ENCODE measurements at regions not wholly inside any gene's neighbourhood (a gene's known extent, or its start where the extent isn't known, plus 50 kb on each side); places are given as distances from the start of the nearest gene placed in this dataset.

DNA sequence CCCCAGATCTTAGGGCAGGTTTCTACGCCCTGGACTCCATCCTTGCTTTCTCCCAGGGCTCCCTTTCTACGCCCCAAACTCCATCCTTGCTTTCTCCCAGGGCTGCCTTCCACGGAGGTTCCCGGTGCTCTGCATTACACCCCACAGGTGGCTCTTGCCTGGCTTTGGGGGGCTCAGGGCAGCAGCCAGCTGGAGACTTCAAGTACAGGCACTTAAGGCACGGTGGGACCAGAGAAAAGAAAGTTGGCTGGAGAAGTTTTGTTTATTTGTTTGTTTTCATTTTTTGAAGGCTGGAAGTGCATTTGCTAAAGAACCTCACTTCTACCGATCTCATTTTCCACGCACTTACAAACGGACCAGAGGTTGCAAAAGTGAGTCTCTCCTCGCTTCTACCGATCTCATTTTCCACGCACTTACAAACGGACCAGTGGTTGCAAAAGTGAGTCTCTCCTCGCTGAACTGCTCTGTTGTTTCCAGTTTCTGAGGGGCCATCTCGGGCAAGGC is 103.8 kb upstream of the MED13L start:
- CTCF ChIA-PET: no interaction called here
- H3K27ac Mint-ChIP-seq: no peak overlapping the region
- Histone ChIP-seq H3K4me1 (ENCODE audit: control insufficient read depth in 2 of 2, insufficient read depth in 2 of 2, low read length in 2 of 2) (peaks cover 7 to 13% of the 10 kb centered on the region in 2 donors), H3K36me3 (replicated peaks in 1 of 2; ENCODE audit: control extremely low read depth in 1 of 2, control insufficient read depth in 1 of 2, extremely low read depth in 1 of 2, insufficient read depth in 2 of 2, low read length in 1 of 2) (no peaks in the 10 kb centered on the region), H3K9ac (ENCODE audit: low read length) (no peak overlapping the region), H2AFZ (ENCODE audit: insufficient read depth, low read depth, low read length, poor library complexity, severe bottlenecking) (no peak overlapping the region), H3K9me3 (ENCODE audit: control extremely low read depth in 1 of 3, control insufficient read depth in 2 of 3, insufficient read depth in 1 of 3, low read length in 2 of 3) (peaks cover 0 to 2% (median 0%) of the 10 kb centered on the region in 3 donors), H4K20me1 (ENCODE audit: control insufficient read depth, insufficient read depth, low read length, poor library complexity, severe bottlenecking) (no peaks in the 10 kb centered on the region), H3K79me2 (ENCODE audit: control insufficient read depth, insufficient read depth, low read length) (no peaks in the 10 kb centered on the region), H3K27ac (ENCODE audit: low read length in 2 of 2) (no peak overlapping the region), H3K4me2 (replicated peaks; ENCODE audit: low read depth, low read length, poor library complexity, severe bottlenecking) (no peak overlapping the region), H3K4me3 (ENCODE audit: control extremely low read depth in 1 of 5, extremely low read depth in 1 of 5, insufficient read depth in 1 of 5, low read depth in 2 of 5, low read length in 4 of 5) (no peak overlapping the region), H3K27me3 (replicated peaks in 1 of 4; ENCODE audit: control extremely low read depth in 1 of 4, control insufficient read depth in 3 of 4, insufficient read depth in 4 of 4, low read length in 3 of 4) (no peaks in the 10 kb centered on the region)
- POLR2A ChIA-PET: no interaction called here
- H3K27me3 Mint-ChIP-seq: peaks cover 8% of the 10 kb centered on the region
- no peaks in the 10 kb centered on the region for H3K9me3 Mint-ChIP-seq (ENCODE audit: insufficient read depth)
- TF ChIP-seq, protein P1, sequence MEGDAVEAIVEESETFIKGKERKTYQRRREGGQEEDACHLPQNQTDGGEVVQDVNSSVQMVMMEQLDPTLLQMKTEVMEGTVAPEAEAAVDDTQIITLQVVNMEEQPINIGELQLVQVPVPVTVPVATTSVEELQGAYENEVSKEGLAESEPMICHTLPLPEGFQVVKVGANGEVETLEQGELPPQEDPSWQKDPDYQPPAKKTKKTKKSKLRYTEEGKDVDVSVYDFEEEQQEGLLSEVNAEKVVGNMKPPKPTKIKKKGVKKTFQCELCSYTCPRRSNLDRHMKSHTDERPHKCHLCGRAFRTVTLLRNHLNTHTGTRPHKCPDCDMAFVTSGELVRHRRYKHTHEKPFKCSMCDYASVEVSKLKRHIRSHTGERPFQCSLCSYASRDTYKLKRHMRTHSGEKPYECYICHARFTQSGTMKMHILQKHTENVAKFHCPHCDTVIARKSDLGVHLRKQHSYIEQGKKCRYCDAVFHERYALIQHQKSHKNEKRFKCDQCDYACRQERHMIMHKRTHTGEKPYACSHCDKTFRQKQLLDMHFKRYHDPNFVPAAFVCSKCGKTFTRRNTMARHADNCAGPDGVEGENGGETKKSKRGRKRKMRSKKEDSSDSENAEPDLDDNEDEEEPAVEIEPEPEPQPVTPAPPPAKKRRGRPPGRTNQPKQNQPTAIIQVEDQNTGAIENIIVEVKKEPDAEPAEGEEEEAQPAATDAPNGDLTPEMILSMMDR (IDR thresholded peaks at IDR 0.05): no peak
- no peak for TF ChIP-seq EZH2 (IDR thresholded peaks at IDR 0.05; ENCODE audit: borderline replicate concordance, insufficient read depth, low read depth, low read length, poor library complexity, severe bottlenecking)
- peaks cover 12% of the 10 kb centered on the region for H3K4me1 Mint-ChIP-seq
- ATAC-seq (ENCODE audit: low read depth): no peak
- no peak overlapping the region for H3K4me3 Mint-ChIP-seq
- intact Hi-C loops (cut with micrococcal nuclease): no loop called here
- DNase-seq: no peak
- 96% methylated on average over 11 of the region's 14 CpGs for WGBS (ENCODE audit: insufficient coverage)

DNA sequence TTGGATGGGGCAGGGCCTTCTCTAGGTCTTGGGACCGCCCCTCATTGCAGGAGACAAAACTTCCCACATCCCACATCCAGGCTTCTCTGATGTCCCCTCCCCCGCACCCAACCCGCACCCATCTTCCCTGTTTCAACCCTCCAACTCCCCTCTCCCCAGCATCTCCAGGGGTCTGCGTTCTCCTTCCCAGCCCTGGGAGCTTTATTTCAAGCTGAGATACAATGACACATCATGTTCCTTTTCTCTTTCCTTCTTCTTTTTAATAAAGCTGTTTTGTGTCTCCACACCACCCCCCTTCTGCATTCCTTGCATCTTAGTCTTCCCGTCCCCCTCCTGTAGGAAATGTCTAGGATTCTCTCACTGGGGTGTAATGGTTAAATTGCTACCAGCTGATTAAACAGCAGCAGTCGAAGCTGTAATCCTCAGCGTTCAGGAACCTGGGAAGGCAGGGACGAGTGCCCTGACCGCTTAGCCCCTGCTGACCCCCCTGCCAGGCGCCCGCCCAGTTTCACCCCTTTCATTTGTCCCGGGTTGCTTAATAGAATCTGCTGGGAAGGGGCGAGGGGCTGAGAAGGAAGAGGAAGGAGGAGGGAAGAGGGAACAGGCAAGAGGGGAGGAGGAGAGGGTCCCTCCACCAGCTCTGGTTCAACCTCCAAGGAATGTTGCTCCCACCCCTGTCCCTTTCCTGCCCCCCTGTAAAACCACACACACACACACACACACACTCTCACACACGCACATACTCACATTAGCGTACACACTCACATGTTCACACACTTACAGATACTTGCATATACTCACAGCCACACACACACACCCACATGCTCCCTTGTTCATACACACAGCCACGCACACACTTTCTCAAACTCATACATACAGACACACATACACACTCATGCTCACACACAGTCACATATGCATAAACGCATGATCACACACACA is 104.5 kb upstream of the MED13L start:
- H3K27me3 ChIP-seq (replicated peaks in 1 of 4; ENCODE audit: control extremely low read depth in 1 of 4, control insufficient read depth in 3 of 4, insufficient read depth in 4 of 4, low read length in 3 of 4): no peaks in the 10 kb centered on the region
- intact Hi-C loops (cut with micrococcal nuclease): no loop called here
- WGBS (ENCODE audit: insufficient coverage): 83% methylated on average over 15 of the region's 17 CpGs
- Mint-ChIP-seq H3K27me3 (peaks cover 8% of the 10 kb centered on the region), H3K4me3 (no peak overlapping the region), H3K9me3 (ENCODE audit: insufficient read depth) (no peaks in the 10 kb centered on the region), H3K27ac (no peak overlapping the region), H3K4me1 (peaks cover 12% of the 10 kb centered on the region)
- H3K79me2 ChIP-seq (ENCODE audit: control insufficient read depth, insufficient read depth, low read length): no peaks in the 10 kb centered on the region
- CTCF ChIA-PET: no interaction called here
- POLR2A ChIA-PET: no interaction called here
- TF ChIP-seq, protein P1 (IDR thresholded peaks at IDR 0.05): no peak
- no peak for TF ChIP-seq EZH2 (IDR thresholded peaks at IDR 0.05; ENCODE audit: borderline replicate concordance, insufficient read depth, low read depth, low read length, poor library complexity, severe bottlenecking)
- no peak overlapping the region for H3K9ac ChIP-seq (ENCODE audit: low read length)
- no peak overlapping the region for H3K27ac ChIP-seq (ENCODE audit: low read length in 2 of 2)
- no peak overlapping the region for H3K4me2 ChIP-seq (replicated peaks; ENCODE audit: low read depth, low read length, poor library complexity, severe bottlenecking)
- no peak for ATAC-seq (ENCODE audit: low read depth)
- H4K20me1 ChIP-seq (ENCODE audit: control insufficient read depth, insufficient read depth, low read length, poor library complexity, severe bottlenecking): no peaks in the 10 kb centered on the region
- DNase-seq: no peak
- H3K9me3 ChIP-seq (ENCODE audit: control extremely low read depth in 1 of 3, control insufficient read depth in 2 of 3, insufficient read depth in 1 of 3, low read length in 2 of 3): peaks cover 0 to 2% (median 0%) of the 10 kb centered on the region in 3 donors
- no peak overlapping the region for H2AFZ ChIP-seq (ENCODE audit: insufficient read depth, low read depth, low read length, poor library complexity, severe bottlenecking)
- no peak overlapping the region for H3K4me3 ChIP-seq (ENCODE audit: control extremely low read depth in 1 of 5, extremely low read depth in 1 of 5, insufficient read depth in 1 of 5, low read depth in 2 of 5, low read length in 4 of 5)
- peaks cover 7 to 13% of the 10 kb centered on the region in 2 donors for H3K4me1 ChIP-seq (ENCODE audit: control insufficient read depth in 2 of 2, insufficient read depth in 2 of 2, low read length in 2 of 2)
- H3K36me3 ChIP-seq (replicated peaks in 1 of 2; ENCODE audit: control extremely low read depth in 1 of 2, control insufficient read depth in 1 of 2, extremely low read depth in 1 of 2, insufficient read depth in 2 of 2, low read length in 1 of 2): no peaks in the 10 kb centered on the region

All from B cell (primary cell).